HG03064 (cell line): ENCODE measurements at regions not wholly inside any gene's neighbourhood (a gene's known extent, or its start where the extent isn't known, plus 50 kb on each side); places are given as distances from the start of the nearest gene placed in this dataset.
A peak's percentile ranks its signal among the peaks of the same experiment; 100 is the strongest.

Source experiments
- ATAC-seq: cut with Tn5 transposase; IDR thresholded peaks from one replicate; pipeline ENCODE4 v1.9.1; 2021; ENCODE audit warnings: low read depth; ENCODE audit not compliant: unreplicated experiment

- ATAC-seq = no peak
These were observed 176.7 kb downstream of the MED10 start for GRCh38 chr5:6201631-6202030.

- ATAC-seq = no peak
These were observed 179.8 kb downstream of the MED10 start for GRCh38 chr5:6198531-6198930.

GRCh38 chr5:6197427-6197826, 180.9 kb downstream of the MED10 start:
- no peak for ATAC-seq

- ATAC-seq = no peak
These were observed 182.5 kb downstream of the MED10 start for GRCh38 chr5:6195711-6196358.

- ATAC-seq = no peak
These were observed 183.3 kb downstream of the MED10 start for GRCh38 chr5:6194906-6195612.

GRCh38 chr5:6194261-6194875, 184.0 kb downstream of the MED10 start:
- ATAC-seq = no peak

GRCh38 chr5:6193310-6193709, 185.0 kb downstream of the MED10 start:
- no peak for ATAC-seq

GRCh38 chr5:6190838-6191237, 187.5 kb downstream of the MED10 start:
- ATAC-seq = no peak

- no peak for ATAC-seq
These were observed 189.4 kb downstream of the MED10 start for GRCh38 chr5:6188976-6189375.

GRCh38 chr5:6188344-6188743, 190.0 kb downstream of the MED10 start:
- ATAC-seq = peak; percentile 83

- ATAC-seq = no peak
These were observed 190.8 kb downstream of the MED10 start for GRCh38 chr5:6187501-6187900.

- ATAC-seq = no peak
These were observed 192.8 kb downstream of the MED10 start for GRCh38 chr5:6185574-6185973.

- no peak for ATAC-seq
These were observed 193.9 kb downstream of the MED10 start for GRCh38 chr5:6184481-6184880.

GRCh38 chr5:6183391-6184390, 194.7 kb downstream of the MED10 start:
- no peak for ATAC-seq

GRCh38 chr5:6182271-6182815, 196.0 kb downstream of the MED10 start:
- ATAC-seq = no peak

GRCh38 chr5:6181871-6182270, 196.5 kb downstream of the MED10 start:
- ATAC-seq = no peak

GRCh38 chr5:6181147-6181729, 197.1 kb downstream of the MED10 start:
- ATAC-seq = no peak

GRCh38 chr5:6180231-6180872, 198.0 kb downstream of the MED10 start:
- no peak for ATAC-seq

- no peak for ATAC-seq
These were observed 199.4 kb downstream of the MED10 start for GRCh38 chr5:6178846-6179532.
